Mucosa of descending colon (tissue), 3 donors: ENCODE measurements at regions not wholly inside any gene's neighbourhood (a gene's known extent, or its start where the extent isn't known, plus 50 kb on each side); places are given as distances from the start of the nearest gene placed in this dataset.
"Not testable (repeated sequence)": the region's sequence is repeated elsewhere in the genome, so short reads cannot be mapped to it uniquely, and the experiment has no call there.

Experiments used
- ATAC-seq: fragments of 200-7000 bp; cut with Tn5 transposase; one replicate; pipeline ENCODE4 v1.9.1; 2020; ENCODE audit warnings: mild to moderate bottlenecking, moderate library complexity
- DNase-seq, 3 donors: peaks; one replicate each; pipeline ENCODE4 v3.0.0-alpha.2; 2020
- H3K36me3 ChIP-seq: fragments of 200-600 bp; one replicate; pipeline ENCODE4 v1.8.0; 2021; ENCODE audit warnings: low read depth, mild to moderate bottlenecking
- H3K4me1 ChIP-seq: fragments of 200-600 bp; one replicate; pipeline ENCODE4 v1.8.0; 2021; ENCODE audit warnings: low read depth, mild to moderate bottlenecking
- H3K4me3 ChIP-seq: fragments of 200-600 bp; one replicate; pipeline ENCODE4 v1.8.0; 2021; ENCODE audit warnings: mild to moderate bottlenecking
- H3K9me3 ChIP-seq: fragments of 200-600 bp; one replicate; pipeline ENCODE4 v1.8.0; 2021; ENCODE audit warnings: mild to moderate bottlenecking
- intact Hi-C, 2 donors: fragments of 100-400 bp; cut with DNase I in 1 of 2; cut with micrococcal nuclease in 1 of 2; formaldehyde crosslinking; loops; one replicate each; pipeline versions ENCODE4 v1.11.0 to v1.11.1; 2022; cut with DNase I, micrococcal nuclease
- TF ChIP-seq, protein P1 (sequence below): fragments of 200-600 bp; IDR thresholded peaks from one replicate; pipeline ENCODE4 v1.8.0; 2022; ENCODE audit warnings: antibody characterized with exemption, mild to moderate bottlenecking
- donor health status: DM: no; HTN: no; CAD: no; lungs with moderate emphysema.
- donor health status: DM: no; HTN: no; CAD: no.
- donor health status: DM: no; HTN: yes; CAD: no.

DNA sequence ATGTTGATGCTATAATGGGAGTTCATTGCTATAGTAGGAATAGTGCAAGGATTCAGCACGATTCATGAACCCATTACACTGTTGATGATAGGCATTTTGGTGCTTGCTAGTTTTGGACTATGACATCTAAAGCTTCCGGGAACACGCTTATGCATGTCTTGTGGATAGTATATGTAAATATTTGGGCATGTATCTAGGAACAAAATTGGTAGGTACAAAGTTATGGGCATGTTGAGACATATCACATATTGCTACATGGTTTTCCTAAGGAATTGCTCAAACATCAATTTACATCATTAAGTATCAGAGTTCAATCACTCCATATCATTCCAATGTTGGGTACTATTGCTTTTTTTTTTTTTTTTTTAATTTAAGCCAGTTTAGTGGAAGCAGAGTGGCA is 1103.2 kb downstream of the TBC1D22A start:
- ATAC-seq (no peak), DNase-seq (no peak)
- no peaks in the 10 kb centered on the region for H3K36me3 ChIP-seq
- peaks cover 3% of the 10 kb centered on the region for H3K9me3 ChIP-seq
- TF ChIP-seq, protein P1, sequence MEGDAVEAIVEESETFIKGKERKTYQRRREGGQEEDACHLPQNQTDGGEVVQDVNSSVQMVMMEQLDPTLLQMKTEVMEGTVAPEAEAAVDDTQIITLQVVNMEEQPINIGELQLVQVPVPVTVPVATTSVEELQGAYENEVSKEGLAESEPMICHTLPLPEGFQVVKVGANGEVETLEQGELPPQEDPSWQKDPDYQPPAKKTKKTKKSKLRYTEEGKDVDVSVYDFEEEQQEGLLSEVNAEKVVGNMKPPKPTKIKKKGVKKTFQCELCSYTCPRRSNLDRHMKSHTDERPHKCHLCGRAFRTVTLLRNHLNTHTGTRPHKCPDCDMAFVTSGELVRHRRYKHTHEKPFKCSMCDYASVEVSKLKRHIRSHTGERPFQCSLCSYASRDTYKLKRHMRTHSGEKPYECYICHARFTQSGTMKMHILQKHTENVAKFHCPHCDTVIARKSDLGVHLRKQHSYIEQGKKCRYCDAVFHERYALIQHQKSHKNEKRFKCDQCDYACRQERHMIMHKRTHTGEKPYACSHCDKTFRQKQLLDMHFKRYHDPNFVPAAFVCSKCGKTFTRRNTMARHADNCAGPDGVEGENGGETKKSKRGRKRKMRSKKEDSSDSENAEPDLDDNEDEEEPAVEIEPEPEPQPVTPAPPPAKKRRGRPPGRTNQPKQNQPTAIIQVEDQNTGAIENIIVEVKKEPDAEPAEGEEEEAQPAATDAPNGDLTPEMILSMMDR, result no peak
- intact Hi-C loops, result no loop called here
- no peak overlapping the region for H3K4me3 ChIP-seq
- no peaks in the 10 kb centered on the region for H3K4me1 ChIP-seq

DNA sequence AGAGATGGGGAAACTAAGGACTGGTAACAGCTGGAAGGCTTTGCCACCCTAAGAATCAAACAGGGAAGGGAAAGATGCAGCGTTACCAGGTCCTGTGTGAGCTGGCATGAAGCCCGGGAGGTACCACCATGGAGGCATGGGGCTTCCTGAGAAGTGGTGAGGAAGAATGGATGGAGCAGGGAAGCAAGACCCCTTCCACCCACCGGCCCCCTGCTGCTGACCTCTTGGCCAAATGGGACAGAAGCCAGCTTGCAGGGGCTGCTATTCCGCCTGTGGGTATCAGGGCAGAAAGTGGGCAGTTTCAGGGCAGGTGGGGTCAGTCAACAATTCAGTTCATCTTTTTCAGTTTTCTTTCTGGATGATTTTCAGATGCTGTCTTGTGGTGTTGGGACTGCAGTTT is 1099.9 kb downstream of the TBC1D22A start:
- Histone ChIP-seq H3K4me3 (no peak overlapping the region), H3K9me3 (no peaks in the 10 kb centered on the region), H3K36me3 (no peaks in the 10 kb centered on the region), H3K4me1 (no peaks in the 10 kb centered on the region)
- TF ChIP-seq, protein P1, result no peak
- no peak for ATAC-seq
- DNase-seq, result no peak
- intact Hi-C loops, result no loop called here

DNA sequence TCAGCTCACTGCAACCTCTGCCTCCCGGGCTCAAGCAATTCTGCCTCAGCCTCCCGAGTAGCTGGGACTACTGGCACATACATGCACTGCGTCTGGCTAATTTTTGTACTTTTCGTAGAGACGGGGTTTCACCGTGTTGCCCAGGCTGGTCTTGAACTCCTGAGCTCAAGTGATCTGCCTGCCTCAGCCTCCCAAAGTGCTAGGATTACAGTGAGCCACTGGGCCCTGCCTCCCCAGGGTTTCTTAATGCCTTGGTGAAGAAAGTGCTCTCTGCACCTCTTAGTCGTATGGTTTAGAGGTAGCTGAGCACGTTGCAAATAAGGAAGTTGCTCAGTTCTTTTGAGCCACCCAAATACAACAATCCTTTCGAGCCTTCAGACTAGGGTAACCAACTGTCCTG is 1098.5 kb downstream of the TBC1D22A start:
- intact Hi-C loops, H3K4me3 ChIP-seq, DNase-seq, H3K9me3 ChIP-seq, H3K36me3 ChIP-seq, H3K4me1 ChIP-seq, ATAC-seq: not testable (repeated sequence)

DNA sequence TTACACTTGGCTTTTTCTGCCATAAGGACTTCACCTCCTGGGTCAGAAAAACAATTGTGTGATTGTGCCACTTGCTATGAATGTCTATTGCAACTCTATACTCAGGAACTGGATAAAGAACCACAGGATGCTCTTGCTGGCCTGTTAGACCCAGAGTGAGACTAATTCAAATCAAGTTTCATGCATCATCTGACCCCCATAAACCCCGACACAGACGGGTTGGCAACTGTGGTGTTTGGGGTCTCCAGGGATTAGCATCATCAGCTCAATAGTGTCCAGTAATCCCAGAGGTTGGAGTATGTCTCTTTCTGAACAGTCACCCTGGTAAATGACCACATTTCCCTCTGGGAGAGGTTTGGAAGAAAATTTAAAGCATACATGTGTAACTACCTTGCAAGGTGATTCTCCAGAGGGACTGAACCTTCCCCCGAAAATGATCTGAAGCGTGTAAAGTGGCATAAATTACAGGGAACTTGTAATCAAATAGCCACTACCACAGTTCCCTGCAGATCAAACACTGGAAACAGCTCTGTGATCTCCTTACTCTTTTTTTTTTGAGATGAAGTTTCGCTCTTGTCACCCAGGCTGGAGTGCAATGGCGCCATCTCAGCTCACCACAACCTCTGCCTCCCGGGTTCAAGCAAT is 1097.6 kb downstream of the TBC1D22A start:
- intact Hi-C loops, result no loop called here
- H3K4me3 ChIP-seq, result no peak overlapping the region
- DNase-seq (no peak), ATAC-seq (no peak)
- no peaks in the 10 kb centered on the region for H3K4me1 ChIP-seq
- TF ChIP-seq, protein P1, result no peak
- H3K36me3 ChIP-seq, result no peaks in the 10 kb centered on the region
- no peaks in the 10 kb centered on the region for H3K9me3 ChIP-seq

DNA sequence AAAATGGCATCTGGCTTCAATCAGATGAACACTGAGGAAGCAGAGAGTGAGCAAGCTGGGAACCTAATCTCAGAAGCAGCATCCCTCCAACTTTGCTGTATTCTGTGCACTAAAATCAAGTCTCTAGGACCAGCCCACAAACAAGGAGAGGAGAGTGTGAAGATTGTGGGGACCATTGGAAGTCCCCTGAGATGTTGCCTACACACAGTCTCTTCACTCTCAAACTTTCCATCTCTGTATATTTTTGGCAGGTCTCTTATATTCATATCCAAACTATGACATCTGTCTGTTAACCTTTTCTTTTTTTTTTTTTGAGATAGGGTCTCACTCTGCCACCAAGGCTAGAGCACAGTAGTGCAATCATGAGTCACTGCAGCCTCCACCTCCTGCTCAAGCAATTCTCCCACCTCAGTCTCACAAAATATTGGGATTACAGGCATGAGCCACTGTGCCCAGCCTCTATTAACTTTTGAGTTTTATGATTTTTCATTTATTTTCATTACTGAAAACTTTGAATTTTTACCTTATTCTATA is 1096.4 kb downstream of the TBC1D22A start:
- TF ChIP-seq, protein P1, result no peak
- ATAC-seq (no peak), DNase-seq (no peak)
- Histone ChIP-seq H3K36me3 (no peaks in the 10 kb centered on the region), H3K4me3 (no peak overlapping the region), H3K4me1 (no peaks in the 10 kb centered on the region), H3K9me3 (no peaks in the 10 kb centered on the region)
- intact Hi-C loops, result no loop called here

DNA sequence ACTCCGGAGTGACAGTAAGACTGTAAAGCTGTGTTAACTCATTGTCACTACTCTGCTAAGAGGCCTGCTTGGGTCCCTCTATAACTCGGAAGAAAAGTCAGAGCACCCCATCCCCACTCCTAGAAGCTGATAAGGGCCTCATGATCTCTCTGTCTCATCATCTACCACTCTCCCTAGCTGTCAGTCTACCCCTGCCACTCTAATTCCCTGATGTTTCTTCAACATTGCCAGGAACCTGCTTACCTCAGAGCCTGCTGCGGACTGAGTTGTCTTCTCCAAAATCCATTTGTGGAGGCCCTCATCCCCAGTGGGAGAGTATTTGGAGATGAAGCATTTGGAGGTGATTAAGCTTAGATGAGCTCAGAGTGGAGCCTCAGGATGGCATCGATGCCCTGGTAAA is 1092.2 kb downstream of the TBC1D22A start:
- no peaks in the 10 kb centered on the region for H3K9me3 ChIP-seq
- DNase-seq, result no peak
- H3K4me1 ChIP-seq, result no peaks in the 10 kb centered on the region
- no peak overlapping the region for H3K4me3 ChIP-seq
- no peak for ATAC-seq
- TF ChIP-seq, protein P1, result no peak
- intact Hi-C loops, result no loop called here
- no peaks in the 10 kb centered on the region for H3K36me3 ChIP-seq
